NCI-H1694 treated with DMSO at 0.1 percent for 48 hours (cell line): ENCODE measurements at regions not wholly inside any gene's neighbourhood (a gene's known extent, or its start where the extent isn't known, plus 50 kb on each side); places are given as distances from the start of the nearest gene placed in this dataset.
A peak's percentile ranks its signal among the peaks of the same experiment; 100 is the strongest.
"Not testable (repeated sequence)": the region's sequence is repeated elsewhere in the genome, so short reads cannot be mapped to it uniquely, and the experiment has no call there.

ENCODE experiments used
- DNase-seq: peaks from one replicate; lab custom pipeline; 2025; lab: John Stamatoyannopoulos, UW

GRCh38 chr13:111413407-111414187 lies 93.2 kb downstream of the TEX29 start:
- no peak for DNase-seq

DNA sequence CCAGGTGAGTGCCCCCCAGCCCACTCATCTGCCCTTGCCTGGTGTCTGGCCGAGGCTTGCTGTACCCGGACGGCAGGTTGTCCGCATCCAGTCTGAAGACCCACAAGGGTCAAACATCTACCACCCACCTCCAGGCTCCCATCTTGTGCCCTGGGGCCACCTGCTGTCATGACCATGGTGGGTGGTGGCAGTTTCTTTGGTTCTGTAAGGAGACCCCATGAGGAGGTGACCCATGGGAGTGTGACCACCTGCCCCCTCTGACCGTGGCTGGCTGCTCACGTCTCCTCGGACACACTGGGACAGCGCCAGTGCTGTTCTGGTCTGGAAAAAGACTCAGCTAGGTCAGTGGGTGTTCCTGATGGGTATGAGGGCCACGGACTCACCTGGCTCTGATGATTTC lies 93.9 kb downstream of the TEX29 start:
- no peak for DNase-seq

DNA sequence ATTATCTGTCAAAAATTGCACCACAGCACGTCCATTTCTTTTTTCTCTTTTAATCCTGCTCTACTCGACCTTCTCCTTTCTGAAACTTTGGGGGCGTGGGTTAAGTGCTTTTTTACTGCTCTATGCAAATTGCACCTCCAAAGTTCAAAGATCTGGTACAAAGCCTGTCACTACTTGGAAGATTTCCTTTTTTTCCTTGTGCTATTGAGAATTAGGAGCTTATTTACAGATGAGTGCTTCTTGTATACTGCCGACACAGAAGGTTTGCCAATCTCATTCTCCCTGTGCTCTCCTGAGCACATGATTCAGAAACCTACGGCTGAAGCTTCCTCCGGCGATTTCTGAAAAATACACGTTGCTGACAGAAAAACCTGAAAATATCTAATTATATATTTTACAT lies 94.8 kb downstream of the TEX29 start:
- no peak for DNase-seq

GRCh38 chr13:111415765-111416164 lies 95.3 kb downstream of the TEX29 start:
- no peak for DNase-seq

DNA sequence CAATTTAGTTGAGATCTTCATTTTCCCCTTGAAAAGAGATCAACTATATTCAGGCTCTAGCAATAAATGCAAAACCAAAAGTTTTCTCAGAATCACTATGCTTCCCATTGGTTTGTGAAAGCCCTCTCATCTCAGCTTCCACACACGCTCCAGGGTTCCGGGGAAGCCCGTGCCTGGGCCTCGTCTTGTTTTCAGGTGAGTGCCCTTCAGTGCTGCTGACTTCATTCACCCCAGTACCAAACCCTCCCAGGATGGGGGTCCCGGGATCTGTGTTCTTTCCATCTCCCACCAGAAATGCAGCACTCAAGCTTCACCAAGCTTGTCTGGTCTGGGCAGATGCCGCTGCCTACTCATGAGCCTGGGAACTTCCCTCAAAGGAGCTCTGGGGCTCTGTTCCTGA lies 97.7 kb downstream of the TEX29 start:
- DNase-seq = no peak

- DNase-seq = no peak
Observed at GRCh38 chr13:111420113-111420876, 99.9 kb downstream of the TEX29 start.

DNA sequence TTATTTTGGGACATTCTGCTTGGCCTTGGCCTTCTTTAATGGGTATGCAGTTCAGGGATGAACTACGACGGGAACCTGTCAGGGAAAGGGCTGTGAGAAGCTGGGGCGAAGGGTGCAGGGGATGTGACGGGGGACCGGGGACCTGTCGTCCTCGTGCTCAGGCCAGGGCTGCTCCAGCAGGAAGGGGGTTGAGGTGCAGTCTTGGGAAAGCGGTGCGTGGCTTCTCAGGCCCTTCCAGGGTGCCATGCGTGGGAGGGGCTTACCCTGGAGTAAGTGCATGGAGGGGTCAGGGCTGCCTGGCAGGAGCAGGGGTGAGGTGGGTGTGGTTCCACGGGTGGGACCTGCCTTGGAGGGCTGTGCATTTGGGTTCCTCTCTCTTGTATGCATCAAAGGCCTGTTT lies 100.8 kb downstream of the TEX29 start:
- no peak for DNase-seq

GRCh38 chr13:111422348-111422747 lies 101.9 kb downstream of the TEX29 start:
- peak; percentile 13 for DNase-seq

DNA sequence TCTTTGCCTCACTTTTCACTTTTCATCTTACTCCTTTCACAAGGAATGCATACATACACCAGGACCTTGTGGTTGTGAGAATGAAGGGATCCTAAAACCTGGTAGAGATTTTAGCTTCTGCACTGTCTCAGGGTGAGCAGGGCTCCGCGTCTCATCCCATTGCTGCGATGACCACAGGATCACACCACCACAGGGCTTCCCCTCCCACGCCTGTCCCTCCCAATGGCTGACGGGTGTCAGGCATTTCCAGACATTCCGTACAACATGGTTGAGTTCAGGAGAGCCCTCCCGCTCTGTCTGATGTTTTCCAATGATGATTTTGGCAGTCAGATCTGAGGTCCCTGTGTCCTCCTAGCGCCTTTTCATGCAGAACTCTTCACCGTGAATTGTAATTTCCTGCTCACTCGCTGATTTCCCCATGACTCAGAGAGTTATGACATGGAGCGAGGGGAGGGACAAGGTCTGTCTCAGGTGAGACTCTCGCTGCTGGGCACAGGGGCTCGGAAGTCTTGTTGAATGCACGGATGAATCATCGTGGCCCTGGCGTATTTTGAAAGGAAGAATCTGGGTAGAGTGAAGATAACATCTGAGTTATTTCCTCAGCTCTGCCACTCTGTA lies 102.8 kb downstream of the TEX29 start:
- no peak for DNase-seq

GRCh38 chr13:111424134-111424533 lies 103.7 kb downstream of the TEX29 start:
- DNase-seq = no peak

DNA sequence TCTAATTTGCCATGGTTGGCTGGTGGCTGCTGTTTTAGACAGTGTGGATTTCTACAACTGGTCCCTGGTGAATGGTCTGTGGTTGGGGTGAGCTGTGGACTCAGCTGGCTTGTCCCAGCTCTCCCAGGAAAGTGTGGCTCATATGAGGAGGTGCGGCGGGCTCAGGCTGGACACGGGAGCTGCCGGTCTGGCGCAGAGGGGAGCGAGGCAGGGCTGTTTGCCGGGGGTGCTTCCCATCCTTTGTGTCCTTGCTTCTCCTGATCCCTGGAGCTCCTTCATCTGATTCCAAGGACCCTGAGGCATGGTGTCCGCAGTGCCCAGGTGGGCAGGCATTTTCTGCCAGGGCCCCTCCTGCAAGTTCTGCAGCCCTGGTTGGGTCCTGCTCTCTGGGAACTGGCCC lies 104.9 kb downstream of the TEX29 start:
- no peak for DNase-seq

- DNase-seq = no peak
Observed at GRCh38 chr13:111429064-111429558, 108.7 kb downstream of the TEX29 start.

DNA sequence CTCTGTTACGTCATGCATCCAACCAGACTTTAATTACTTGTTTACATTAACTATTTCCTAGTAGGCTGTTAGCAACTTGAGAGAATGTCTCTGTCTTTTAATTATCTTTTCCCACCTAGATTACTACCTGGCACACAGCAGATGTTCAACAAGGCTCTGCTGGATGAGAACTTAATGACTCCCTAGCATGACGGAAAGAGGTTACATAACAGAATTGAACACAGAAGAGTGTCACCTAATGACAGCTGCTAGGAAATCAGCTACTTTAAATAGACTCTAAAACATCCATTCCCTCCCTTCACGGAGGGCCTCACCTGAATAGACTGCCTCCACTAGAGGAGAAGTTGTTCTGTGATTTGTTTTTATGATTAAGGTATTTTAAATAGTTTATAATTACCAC lies 110.8 kb downstream of the TEX29 start:
- no peak for DNase-seq

- no peak for DNase-seq
Observed at GRCh38 chr13:111434578-111435159, 114.2 kb downstream of the TEX29 start.

GRCh38 chr13:111436446-111436845 lies 116.0 kb downstream of the TEX29 start:
- DNase-seq = no peak

- no peak for DNase-seq
Observed at GRCh38 chr13:111437417-111437816, 117.0 kb downstream of the TEX29 start.

- DNase-seq = no peak
Observed at GRCh38 chr13:111437856-111438547, 117.6 kb downstream of the TEX29 start.

DNA sequence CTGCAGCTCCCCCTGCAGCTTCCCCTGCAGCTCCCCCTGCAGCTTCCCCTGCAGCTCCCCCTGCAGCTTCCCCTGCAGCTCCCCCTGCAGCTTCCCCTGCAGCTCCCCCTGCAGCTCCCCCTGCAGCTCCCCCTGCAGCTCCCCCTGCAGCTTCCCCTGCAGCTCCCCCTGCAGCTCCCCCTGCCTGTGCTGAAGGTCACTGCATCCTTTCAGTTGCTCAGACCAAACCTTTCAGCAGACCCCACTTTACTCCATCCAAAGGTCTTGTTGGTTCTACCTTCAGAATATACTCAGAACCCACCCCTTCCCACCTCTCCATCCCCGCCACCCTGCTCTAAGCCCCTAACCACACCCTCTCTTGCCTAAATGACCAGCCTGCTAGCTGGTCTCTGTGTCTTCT lies 120.0 kb downstream of the TEX29 start:
- not testable (repeated sequence) for DNase-seq

DNA sequence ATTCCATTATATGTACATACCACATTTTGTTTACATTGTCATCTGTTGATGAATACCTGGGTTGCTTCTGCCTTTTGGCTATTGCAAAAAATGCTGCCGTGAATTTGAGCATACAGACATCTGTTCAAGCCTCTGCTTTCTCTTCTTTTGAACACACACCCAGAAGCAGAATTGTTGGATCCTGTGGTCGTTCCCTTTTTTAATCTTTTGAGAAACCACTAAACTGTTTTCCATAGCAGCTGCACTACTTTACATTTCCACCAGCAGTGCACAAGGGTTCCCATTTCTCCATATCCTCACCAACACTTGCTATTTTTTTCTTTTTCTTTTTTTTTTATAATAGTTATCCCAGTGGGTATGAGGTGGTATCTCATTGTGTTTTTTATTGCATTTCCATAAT lies 123.5 kb downstream of the TEX29 start:
- DNase-seq = no peak

GRCh38 chr13:111448504-111448903 lies 128.1 kb downstream of the TEX29 start:
- DNase-seq = no peak

- no peak for DNase-seq
Observed at GRCh38 chr13:111449041-111449440, 128.6 kb downstream of the TEX29 start.

DNA sequence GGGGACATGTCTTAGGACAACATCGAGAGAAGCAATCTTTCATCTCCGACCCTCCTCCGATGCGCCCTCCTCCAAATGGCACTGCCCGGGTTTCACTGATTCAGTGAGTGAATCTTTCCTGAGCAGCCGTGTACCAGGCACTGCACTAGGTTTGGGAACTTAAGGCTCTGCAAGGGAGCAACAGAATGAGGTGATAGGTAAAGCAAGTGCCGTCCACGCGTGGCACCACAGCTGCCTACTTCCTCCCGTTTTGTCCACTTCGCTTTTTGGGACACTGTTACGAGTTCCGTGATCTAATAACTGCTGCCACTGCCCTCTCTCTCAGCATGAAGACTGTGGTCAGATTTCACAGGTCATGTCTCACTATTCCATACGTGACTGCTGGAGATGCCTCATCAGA lies 131.0 kb downstream of the TEX29 start:
- DNase-seq = no peak
